ENCODE measurements at regions not wholly inside any gene's neighbourhood (a gene's known extent, or its start where the extent isn't known, plus 50 kb on each side); places are given as distances from the start of the nearest gene placed in this dataset.

DNA sequence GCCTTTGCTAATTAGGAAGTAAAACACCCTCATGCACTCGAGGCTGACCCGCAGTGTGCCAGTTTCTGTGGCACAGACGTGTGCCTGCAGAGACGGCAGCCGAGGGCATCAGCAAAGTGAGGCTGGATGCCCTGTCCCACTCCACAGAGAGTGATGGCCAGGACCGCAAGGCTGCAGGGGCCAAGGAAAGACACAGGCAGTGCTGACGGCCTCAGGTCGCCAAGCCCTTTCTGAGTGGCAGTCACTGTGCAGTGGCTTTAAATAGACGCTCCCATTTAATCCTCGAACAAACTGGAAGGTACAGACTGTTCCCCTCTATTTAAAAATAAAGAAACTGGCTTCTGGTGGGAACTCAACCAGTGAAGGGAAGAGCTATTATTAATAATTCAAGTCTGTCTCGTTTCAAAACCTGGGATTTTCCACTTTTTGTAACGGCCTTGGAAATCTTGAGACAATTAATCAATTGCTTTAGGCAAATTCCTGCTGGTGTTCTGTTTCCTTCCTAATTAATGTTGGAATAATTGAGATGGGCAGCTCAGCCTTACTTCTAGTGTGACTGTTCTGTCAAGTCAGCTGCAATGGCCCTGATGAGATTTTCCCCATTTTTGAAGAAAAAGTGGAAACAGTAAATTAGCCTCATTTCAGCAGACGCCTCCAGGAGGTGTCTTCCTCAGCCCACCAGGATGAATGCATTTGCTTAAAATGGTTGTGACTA is 644.6 kb upstream of the RAB6C start:
- no peak overlapping the region for H3K4me3 ChIP-seq (ENCODE audit: low read depth, low read length)

DNA sequence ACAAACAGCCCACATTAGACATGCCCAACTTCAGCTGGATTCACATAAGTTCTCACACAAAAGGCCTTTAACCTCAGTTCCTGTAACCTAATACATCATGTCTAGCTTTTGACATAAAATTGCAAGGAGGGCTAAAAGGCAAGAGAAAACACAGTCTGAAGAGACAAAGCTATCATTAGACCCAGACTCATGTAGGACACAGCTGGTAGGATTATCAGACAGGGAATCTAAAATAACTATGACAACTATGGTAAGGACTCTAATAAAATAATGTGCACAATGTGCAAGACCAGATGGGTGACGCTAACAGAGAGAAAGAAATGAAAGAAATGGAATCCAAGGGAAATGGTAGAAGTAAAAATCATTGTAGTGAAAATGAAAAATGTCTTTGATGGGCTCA is 643.2 kb upstream of the RAB6C start:
- no peak overlapping the region for H3K4me3 ChIP-seq (ENCODE audit: low read depth, low read length)

DNA sequence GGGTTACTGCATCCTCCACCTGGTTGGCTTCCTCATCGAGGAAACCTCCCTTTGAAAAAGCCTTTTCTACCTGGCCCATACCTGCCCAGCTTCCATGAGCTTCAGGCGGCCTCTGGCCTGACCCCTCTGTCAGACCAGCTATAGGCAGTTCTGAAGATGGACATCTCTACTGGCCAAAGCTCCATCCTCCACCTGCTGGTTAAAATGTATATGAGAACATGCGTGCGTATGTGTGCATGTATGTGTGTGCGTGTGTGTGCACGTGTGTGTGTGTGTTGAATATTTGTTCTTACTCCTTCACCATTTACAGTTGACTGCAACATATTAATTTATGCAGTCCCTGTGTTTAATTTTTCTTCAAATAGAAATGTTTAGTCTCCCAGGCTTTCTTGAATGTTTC is 642.4 kb upstream of the RAB6C start:
- H3K4me3 ChIP-seq (ENCODE audit: low read depth, low read length), result no peak overlapping the region

DNA sequence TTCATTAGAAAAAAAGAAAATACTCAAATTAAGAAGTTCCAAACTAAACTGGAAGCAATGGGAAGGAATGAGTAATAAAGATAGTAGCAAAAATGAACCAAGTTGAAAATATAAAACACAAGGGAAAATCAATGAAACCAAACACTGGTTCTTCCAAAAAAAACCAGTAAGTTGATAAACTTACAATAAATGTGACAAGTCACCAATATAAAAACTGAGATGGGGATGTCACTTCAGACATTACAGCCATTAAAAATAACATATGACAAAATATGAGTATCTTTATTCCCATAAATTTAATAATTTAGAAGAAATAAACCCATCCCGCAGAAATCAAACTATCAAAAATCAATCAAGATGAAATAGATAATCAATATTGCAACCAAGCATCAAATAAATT is 633.9 kb upstream of the RAB6C start:
- no peak overlapping the region for H3K4me3 ChIP-seq (ENCODE audit: low read depth, low read length)

DNA sequence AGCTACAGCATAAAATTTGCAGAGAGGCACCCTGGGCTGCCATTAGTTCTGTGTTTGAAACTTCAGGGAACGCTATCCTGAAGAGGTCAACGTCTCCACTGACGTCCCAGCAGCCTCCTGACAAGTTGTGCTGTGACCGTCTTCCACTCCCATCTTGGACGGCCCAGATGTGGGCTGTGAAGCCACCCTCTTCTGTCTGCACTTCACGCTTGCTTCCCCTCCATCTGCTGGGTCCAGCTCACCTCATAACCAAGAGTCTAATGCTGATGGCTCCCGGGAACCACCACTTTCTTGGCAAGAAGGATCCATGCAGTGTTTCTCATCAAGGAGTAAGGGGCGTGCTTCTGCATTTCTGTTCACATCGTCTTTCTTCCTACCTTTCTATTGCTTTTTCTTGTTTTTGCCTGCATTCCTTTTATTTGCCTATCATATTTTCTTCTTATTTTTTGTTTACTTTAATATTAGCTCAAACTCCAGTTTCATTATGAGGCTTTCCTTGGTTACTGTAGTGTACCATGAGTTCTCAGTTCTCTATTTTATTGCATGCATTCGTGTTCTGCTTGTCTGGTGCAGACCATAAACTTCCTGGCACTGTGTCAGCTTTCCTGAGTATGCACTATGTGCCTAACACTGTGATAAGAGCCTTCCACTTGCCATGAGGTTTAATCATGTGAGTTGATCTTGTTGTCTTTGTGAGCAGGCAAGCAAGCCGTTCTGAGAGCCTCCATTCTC is 631.8 kb upstream of the RAB6C start:
- no peak overlapping the region for H3K4me3 ChIP-seq (ENCODE audit: low read depth, low read length)

DNA sequence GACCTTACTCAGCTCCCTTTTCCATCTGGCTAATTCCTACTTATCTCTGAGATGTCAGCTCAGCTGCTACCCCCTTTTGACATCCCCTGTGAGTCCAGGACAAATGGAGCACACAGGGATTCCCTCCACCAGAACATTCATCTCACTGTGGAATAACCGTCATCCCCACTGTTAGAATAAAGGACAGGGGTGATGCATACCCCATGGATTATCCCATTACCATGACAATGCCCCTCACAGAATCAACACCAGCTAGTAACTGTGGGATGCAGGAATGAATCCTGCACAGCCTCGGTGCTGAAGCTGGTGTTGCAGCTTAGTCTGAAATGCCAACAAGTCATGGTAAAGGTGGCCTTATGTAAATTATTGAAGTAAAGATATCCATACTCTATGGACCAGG is 624.8 kb upstream of the RAB6C start:
- no peak overlapping the region for H3K4me3 ChIP-seq (ENCODE audit: low read depth, low read length)

DNA sequence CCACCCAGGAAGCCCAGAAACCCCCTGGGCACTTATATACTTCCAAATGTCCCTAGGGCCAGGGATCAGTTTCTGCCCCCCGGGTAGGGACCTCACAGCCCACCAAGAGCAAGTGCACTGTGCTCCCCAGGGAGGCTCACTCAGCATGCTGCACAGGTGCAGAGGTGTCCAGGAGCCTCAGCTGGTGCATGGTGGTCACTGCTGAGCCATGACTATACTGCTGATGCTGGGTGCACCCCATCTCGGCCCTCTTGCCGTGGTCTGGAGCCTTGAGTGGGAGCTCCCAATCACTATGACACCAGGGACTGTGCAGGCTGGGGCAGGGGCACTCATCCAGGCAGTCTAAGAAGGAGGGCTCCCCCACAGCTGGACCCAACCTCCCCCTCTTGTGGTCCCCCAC is 617.8 kb upstream of the RAB6C start:
- no peak overlapping the region for H3K4me3 ChIP-seq (ENCODE audit: low read depth, low read length)

DNA sequence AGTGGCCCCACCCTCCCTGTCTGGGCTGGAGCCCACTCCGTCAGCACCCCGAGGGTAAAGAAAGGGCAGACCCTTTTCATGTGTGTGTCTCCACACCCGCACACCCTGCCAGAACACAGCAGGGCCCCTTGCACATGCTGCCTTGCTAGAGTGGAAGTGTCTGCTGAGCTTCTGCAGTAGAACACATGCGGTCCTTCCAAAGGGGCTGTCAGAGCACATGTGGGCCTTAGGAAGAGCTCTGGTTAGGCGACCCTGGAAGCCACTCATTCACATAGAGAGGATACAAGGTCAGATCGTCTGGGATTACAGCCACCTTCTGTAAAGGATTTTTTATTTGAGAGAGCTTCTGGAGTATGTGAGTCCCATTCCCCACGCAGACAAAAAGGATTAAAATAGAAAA is 613.2 kb upstream of the RAB6C start:
- H3K4me3 ChIP-seq (ENCODE audit: low read depth, low read length), result no peak overlapping the region

DNA sequence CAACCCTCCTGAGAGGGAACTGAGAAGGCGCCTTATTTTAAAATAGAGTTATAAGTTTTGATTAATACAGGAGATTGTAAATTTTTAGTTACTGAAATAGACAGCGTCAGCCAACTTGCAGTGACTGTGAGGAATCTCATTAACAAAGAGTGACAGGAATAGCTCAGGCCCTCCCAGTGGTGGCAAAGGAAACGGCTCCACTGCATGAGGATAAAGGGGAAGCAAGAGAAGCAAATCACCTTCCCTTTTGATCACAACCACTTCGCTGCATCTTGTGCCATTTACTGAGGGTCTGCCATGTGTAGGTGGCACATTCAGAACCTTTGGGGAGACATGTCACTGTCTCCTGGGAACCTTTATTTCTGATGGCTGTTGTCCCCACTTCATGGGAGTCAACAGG is 612.4 kb upstream of the RAB6C start:
- no peak overlapping the region for H3K4me3 ChIP-seq (ENCODE audit: low read depth, low read length)

DNA sequence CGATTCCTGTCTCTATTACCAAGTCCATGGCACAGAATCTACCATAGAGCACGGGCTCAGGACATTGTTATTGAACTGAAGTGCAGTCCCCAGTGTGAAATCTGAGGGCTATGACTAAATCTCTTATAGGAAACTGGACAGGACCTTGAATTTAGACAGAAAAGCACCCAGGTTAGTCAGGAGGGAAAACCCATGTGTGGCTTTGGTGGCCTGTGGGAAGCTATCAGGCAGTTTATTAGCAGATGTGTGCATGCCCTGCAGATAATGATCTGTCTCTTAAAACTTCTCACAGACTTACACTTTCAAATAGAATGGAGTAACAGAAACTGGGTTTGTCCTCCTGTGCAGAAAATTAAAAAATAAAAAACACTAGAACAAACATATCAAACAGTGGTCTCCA is 610.0 kb upstream of the RAB6C start:
- no peak overlapping the region for H3K4me3 ChIP-seq (ENCODE audit: low read depth, low read length)

DNA sequence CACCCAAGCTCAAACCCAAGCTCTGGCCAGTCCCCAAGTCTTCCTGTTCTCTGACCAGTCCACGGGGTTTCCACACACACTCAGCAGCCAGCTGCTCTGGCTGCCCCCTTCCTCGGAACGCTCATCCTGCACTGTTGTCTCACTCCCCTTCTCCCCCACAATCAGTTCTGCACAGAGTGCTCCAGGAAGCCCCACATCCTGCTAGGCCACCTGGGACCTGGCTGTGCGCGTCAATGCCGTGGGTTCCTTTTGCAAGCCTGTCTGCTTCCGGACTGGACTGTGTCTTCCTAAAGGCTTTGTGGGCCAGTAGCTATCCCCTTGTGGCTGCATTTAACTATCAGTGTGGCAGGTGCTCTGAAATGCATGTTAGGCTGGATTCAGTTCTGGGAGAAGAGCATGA is 605.0 kb upstream of the RAB6C start:
- no peak overlapping the region for H3K4me3 ChIP-seq (ENCODE audit: low read depth, low read length)

DNA sequence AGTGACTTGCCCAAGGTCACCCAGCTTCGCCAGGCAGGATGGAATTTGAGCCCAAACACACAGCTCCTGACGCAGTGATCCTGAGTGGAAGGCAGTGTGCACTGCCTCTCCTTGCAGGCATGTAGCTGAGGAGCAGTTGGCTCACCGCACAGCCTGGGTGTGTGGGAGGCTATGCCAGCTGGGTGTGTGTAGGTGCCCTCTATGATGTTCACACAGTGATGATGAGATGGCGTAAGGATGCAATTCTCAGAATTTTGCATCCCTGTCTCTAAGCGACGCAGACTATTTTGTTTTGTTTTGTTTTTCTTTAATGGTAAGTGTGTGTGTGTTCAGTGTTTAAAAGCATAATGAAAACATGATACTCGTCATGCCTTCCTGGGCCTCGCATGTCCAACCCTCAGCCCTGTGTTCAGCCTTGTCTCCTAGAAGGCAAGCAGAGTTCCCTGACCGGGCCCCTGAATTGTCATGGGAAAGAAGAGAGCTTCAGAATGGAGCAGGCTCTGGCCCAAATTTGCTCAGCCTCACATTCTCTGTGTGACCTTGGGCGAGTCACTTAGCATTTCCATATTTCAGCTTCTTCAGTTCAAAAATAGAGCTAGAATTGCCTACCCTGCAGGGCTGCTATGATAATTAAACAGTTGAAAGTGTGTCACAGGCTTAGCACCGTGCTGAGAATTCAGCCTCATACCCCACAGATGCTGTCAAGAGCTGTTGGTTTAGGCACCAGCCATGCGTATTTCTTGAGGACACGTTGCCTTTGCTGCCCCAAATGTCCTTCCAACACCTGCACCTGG is 603.6 kb upstream of the RAB6C start:
- H3K4me3 ChIP-seq (ENCODE audit: low read depth, low read length), result no peak overlapping the region

DNA sequence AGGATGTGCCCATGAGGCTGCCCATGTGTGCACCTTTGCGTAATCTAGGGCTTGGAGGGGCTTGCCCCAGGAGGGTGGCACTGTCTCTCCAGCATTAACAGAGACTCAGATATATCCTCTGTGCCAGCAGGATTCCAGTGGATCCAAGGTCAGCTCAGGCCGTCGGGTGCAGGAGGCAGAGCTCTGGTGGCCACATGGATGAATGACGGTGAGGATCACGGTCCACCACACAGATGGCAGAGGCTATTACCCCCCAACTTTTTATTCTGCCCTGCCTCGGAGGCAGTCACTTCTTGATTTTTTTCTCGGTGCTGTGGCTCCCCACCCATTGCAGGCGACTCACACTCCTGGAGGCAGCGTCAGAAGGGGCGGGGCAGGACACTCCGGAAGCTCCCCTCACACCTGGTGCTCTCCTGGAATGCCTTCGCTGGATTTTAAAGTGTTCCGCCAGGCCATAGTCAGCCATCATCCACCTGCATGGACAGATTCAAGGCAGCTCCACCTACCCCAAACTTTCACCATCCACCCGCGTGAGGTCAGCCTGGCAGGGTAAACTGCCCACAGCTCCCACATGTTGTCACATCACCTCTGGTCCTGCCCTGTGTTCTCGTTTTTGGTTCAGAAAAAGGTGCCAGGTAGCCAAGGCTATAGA is 602.9 kb upstream of the RAB6C start:
- no peak overlapping the region for H3K4me3 ChIP-seq (ENCODE audit: low read depth, low read length)

DNA sequence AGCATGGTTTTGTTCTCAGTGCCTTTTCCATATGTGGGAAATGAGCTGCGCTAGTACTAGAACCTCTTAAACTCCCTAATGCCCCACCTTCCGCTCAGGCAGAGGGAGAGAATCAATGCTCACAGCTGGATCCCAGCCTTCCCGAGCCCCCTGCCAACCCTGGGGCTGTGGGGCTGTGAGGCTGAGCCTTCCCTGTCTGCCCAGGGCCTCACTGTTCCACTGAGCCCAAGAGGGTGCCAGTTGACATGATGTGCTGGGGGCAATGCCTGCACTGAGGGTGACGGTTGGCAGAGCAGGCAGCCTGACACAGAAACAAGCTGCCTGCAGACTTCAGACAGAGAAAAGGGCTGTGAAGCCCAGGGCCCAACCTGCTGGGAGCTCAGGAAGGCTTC is 602.4 kb upstream of the RAB6C start:
- no peak overlapping the region for H3K4me3 ChIP-seq (ENCODE audit: low read depth, low read length)

DNA sequence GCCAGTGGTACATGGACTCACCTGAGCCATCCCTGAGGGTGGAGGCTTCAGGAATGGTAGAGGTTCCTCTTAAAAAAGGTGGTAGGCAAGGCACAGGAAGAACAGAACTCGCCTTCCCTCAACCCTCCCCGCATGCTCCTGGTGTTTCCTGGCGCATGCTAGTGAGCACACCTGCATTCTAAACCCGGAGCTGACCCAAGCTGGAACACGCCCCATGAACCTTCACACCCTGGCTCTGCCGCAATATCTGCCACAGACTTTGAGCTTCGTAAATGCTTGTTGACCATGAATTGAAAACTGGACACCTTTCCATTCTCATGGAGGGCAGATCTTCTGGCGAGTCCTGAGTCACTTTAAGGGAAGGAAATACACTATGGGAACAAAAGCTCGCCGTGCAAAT is 601.3 kb upstream of the RAB6C start:
- no peak overlapping the region for H3K4me3 ChIP-seq (ENCODE audit: low read depth, low read length)

DNA sequence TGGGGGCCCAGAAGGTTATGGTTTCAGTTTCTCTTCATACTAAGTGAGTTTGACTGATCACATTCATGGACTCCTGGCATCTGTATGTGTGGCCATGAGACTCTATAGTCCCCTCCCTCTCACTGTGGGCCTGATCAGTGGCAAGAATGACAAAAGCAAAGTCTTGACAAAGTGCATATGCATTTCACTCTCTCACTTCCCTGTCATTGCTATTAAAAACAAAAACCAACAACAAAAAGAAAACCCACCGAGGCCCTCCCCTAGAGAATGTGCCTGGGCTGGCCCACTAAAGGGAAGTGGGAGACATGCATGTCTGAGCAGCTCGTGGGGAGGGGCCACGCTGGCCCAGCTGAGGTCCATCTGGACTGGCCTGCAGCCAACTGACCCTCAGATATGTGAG is 600.1 kb upstream of the RAB6C start:
- no peak overlapping the region for H3K4me3 ChIP-seq (ENCODE audit: low read depth, low read length)

DNA sequence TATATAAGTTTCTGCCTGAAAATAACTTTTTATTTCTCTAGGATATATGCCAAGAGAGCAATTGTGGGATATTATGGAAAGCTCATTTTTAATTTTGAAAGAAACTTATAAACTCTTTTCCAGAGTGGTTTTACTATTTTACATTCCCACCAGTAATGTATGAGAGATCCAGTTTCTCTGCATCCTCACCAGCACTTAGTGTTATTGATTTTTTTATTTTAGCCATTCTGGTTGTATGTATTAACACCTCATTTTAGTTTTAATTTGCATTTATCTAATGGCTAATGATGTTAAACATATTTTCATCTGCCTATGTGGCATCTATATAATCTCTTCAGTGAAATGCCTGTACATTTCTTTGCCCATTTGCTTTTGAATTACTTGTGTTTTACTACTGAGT is 597.7 kb upstream of the RAB6C start:
- H3K4me3 ChIP-seq (ENCODE audit: low read depth, low read length), result no peak overlapping the region

DNA sequence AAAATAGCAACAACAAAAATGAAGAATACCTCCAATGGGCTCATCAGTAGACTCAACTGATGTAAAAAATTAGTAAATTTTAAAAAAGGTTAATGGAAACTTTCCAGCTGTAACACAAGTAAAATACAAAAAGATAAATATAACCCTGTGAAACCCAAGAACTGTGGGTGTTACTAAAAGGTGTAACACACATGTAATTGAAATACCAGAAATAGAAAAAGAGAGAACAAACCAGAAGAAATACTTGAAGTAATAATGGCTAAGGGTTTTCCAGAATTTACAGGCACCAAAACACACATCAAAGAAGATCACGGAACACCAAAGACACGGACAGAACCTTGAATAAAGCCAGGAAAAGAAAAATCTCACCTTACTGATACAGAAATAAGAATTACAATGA is 590.6 kb upstream of the RAB6C start:
- no peak overlapping the region for H3K4me3 ChIP-seq (ENCODE audit: low read depth, low read length)

DNA sequence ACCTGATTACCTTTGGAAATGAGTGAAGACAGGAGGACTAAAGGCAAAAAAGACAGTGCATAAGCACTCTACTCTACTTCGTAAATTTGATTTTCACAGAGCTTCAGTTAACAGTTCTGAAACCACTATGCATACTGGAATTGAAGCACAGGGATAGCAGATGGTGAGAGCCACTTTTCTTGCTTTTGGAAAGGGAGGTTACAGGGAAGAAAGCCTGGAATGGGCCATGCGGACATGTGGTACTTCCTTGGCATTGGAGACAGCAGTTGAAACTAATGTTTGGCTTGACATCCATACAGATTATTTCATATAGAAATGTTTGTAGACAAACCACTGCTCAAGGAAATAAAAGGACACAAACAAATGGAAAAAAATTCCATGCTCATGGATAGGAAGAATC is 585.6 kb upstream of the RAB6C start:
- no peak overlapping the region for H3K4me3 ChIP-seq (ENCODE audit: low read depth, low read length)

DNA sequence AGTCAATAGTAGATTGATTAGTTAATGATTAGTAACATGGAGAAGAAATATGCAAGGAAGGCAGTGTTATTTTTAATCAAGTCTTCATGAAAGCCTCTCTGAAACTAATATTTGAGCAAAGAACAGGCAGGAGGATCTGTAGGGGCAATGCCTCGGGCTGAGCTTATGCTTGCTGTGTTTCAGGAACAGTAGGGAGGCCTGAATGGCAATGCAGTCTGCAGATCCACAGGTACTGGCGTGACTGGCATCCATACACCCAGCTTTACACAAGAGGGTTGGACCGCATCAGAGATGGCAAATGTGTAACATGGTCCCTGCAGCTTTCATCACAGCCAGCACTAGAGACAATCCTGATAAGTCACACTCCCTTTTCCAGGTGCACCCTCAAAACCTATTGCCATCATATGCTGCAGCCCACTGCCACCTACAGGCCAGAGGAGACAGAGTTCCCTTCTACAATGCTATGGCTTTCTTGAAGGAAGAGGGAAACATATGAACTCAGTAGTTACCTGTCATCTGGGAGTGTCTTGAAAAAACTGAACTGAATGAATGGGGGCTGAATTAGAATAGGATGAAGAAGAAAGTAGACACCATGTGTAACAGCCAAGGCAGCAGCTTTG is 582.4 kb upstream of the RAB6C start:
- H3K4me3 ChIP-seq (ENCODE audit: low read depth, low read length), result no peak overlapping the region

DNA sequence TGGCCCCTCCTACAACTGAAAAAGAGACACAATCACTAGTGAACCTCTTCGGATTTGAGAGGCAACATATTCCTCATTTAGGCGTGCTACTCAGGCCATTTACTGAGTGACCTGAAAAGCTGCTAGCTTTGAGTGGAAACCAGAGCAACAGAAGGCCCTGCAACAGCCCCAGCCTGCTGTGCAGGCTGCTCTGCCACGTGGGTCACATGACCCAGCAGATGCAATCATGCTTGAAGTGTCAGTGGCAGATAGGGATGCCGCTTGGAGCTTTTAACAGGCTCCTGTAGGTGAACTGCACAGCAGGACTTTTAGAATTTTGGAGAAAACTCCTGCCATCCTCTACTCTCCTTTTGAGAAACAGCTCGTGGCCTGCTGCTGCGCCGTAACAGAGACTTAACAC is 578.6 kb upstream of the RAB6C start:
- H3K4me3 ChIP-seq (ENCODE audit: low read depth, low read length), result no peak overlapping the region

Measured in iPS-11a (cell line).